GM21737 (cell line): ENCODE measurements at regions not wholly inside any gene's neighbourhood (a gene's known extent, or its start where the extent isn't known, plus 50 kb on each side); places are given as distances from the start of the nearest gene placed in this dataset.

Experiments
- ATAC-seq: cut with Tn5 transposase; IDR thresholded peaks from one replicate; pipeline ENCODE4 v1.9.1; 2021; ENCODE audit warnings: mild to moderate bottlenecking, moderate library complexity; ENCODE audit not compliant: unreplicated experiment

DNA sequence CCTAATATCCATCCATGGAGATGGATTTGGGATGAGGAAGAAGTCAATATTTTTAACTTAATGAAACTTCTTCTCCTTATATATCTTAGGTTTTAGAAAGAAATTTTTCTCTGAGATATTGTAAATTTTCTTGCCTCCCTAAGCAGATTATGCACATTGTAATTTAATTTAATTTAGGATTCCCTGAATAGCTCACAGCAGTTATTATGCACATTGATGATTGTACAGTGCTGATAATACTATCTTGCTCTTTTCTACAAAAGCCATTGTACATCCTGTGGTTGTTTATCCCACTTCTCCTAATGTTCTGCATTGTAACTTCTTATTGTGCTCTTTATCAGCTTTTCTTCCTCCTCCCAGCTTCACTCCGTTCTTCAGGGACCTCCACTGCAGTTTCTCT is 410.4 kb upstream of the WWC1 start:
- ATAC-seq: no peak

DNA sequence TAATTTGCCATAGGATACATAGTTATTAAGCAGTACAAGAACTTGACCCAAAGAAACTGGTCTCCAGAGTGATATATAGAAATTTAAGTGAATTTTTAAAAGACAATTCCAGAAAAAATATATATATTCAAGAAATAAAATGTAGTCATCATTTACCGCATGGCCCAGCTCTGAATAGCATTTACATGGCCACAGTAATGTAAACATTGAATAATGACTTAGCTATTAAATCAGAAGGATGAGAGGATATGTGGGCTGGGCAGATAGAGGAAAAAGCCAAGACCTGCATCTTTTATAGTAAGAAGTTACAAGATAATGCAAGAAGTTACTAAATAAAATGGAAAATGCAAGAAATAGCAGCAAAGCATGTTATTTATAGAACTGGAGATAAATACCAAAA is 405.2 kb upstream of the WWC1 start:
- ATAC-seq: no peak

DNA sequence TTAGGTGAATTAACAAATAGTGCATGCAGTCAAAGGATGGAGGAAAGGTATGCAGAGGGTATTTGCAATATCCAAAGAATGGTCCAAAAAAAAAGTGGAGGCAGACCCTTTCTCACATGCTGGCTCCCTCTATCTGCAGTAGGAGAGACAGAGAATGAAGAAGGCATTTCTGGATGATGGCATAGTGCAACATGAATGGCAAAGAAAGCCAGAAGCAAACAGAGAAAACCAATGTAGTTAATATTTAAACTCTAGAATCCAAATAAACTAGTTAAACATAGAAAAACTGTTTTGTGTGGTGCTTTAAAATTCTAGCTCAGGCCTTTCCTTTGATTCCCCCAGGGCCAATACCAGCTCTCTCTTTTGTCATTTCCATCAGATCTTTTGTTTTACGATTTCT is 403.1 kb upstream of the WWC1 start:
- no peak for ATAC-seq

DNA sequence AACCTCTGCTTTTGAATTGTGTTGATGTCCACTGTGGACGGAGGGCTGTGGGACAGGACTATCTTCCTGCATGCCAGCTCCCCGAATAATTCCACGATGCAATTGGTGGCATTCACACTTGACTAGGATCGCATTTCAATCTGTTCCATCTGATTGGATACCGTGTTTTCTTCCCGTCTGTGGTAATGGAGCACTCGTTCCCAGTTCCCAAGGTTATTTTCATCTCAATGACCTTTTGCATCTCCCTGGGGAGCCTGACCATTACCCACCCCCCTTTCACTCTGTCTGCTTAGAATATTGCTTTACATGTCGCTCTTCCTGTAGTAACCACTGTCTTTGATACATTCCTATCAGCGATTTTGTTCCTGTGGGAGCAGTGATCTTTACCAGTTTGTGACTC is 402.2 kb upstream of the WWC1 start:
- ATAC-seq: no peak

DNA sequence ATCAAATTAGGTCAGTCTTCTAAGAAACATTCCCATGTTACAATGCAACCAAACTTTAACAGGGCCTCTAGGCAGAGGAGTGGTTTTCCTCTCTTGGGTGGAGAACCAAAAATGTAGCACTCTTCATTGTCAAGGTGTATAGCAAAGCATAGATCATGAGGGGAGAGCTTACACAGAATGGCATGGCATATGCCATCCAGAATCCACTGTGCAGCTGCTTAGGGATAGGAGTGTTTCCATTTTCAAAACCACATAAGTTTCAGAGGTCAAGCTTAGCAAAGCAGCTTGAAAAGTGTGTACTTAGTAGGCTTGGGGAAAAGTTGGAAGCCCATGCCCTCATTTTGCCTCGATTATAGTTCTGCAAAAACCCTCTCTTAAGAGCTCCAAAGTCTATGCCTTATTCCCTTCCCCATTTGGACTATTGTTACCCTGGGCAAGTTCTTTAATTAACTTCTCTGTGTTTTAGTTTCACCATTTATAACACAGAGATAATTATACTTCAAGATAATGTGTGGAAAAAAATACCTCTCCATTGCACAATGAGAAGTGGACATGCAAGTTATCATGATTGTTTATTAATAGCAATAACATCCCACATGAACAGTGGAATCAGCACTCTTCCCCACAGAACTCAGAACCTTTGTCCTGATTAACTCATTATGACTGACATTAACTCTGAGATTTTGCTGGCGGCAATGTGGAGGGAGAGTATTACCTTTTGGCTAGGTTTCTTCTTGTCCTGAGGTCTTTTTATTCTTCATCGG is 398.9 kb upstream of the WWC1 start:
- ATAC-seq: no peak

DNA sequence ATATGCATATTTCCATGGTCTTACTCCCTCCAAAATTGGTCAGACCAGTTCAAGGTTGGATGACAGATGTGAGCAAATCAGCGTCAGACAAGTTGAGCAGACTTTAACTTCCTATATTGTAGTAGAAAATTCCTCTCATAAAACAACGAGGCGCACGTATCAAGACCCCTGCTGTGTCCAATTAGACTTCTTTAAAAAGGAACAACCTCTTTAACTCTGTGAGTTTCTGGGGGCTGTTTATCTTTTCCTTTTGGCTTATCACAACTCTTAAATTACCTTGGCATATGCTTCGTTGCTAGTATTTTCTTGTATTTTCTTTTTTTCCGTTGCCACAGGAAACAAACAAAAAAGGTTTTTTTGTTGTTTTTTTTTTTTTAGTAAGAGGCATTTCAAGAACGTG is 398.2 kb upstream of the WWC1 start:
- ATAC-seq: no peak

DNA sequence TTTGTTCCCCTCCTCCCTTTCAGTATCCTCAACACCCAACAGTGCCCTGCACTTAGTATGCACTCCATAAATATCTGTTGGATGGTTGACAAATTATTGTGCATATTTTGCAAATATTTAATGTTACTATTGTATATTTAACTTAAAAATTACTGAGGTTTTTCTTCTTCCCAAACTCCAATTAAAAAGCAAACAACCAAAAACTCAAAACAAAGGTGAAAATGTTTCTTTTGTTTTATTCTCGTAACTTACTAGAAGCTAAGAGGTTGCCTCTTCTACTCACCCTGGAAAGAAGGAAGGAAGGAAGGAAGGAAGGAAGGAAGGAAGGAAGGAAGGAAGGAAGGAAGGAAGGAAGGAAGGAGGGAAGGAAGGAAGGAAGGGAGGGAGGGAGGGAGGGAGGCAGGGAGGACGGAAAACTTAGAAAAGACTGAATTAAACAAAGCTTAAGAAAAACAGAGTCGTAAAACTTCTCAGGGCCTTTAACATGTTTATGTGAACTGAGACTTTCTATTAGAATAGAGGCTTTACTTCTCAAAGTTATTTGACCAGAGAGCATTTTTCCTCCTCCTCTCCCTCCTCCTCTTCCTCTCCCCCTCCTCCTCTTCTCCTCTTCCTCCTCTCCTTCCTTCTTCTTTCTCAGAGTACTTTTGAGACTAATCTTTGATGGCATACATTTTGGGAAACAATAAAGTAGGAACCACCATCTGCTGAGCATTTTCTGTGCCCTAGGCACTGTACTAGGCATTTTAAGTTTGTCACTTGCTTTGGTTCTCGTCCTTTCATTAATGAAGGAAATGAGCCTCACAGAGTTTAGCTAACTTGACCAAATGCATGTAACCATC is 396.6 kb upstream of the WWC1 start:
- ATAC-seq: no peak

DNA sequence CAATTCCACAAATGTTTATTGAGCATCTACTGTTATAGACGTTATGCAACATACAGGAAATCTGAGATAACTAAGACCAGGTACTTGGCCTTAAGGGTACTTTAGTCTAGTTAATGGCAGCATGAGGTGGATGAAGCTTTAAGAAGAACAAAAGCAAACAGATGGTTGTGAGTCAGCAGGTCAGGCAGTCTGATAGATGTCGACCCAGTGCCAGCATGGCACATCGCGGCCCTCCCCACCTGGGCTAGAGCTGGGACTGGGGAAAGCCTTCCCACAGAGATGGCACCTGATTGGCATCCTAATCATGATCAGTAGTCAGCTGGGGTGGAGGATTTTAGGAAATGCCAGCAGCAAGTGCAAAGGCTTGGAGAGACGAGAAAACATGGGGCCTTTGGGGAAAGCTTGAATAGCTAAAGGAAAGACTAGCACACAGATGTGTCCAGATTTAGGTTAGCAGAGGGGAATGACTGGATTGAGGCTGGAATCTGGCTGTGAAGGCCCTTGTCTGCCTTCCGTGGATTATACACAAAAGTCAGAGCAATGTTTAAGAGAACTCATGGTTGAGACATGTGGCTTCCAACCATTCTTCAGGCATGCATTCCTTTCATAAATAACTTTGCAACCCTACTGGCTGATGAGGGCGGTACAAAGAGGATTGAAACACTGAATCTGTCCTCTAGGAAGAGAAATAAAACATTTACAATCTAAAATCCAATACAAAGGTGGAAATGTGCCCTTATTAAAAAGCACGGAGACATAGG is 395.4 kb upstream of the WWC1 start:
- no peak for ATAC-seq

DNA sequence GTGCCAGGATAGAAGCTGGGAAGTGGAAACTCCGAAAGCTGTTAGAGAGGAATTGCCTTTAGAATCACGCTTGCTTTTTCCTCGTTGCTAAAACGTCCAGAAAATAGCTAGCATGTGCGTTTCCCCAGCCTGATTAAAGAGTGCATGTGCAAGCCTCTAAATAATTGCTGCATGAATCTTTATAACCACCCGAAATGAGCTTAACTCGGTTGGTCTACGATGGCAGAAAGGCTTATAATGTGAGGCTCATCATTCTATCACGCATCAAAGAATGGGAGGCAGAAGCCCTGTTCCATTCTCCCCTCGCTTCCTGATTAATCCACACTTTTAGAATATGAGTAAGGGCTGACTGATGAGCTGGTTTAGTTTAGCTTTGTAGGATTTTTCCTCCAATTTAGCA is 394.6 kb upstream of the WWC1 start:
- ATAC-seq: no peak

DNA sequence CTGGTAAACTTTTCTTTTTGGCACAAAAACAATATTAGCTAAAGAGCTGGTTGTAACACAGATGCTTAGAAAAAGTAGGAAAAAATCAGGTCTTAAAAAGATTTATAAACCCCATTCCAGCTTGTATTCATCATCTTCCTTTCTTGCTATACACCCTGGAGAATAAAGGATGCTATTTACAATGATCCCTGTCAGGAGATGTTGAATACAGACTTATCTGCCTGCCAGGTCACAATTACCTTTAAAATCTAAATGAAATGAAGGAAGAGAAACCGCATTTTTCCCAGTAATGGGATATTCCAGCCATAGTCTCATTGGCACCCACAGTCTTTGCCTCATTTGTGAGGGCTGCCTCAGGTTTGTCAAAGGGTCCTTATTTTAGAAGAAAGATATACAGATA is 394.1 kb upstream of the WWC1 start:
- ATAC-seq: no peak

DNA sequence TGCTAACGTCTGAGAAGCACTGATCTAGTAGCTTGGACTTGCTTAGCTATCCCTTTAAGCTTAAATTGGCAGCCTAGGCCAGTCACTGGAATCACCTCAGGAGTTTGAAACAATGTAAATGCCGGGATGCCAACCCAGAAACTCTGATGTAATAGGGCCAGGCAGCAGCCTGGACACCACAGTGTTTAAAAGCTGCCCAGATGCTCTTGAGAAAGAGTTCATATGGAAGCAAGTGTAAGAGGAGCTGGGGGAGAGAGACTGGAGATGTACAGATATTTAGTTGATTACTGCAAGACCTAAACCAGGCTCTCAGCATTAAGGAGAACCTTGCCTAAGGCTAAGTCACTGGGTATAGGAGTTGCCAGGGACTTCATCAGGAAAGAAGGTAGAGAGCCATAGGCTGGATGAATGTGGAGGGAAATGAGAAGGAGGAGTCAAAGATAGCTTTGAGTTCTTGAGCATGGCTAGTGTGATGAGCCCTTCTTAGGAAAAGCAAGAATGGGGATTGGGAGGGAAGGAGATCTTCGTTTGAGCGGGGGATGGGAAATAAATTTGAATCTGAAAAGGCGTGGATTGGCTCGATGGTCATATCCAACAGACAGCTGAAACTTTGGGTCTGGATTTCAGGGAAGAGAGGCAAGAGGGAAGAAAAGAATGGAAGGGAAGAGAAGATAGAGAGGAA is 392.9 kb upstream of the WWC1 start:
- no peak for ATAC-seq

DNA sequence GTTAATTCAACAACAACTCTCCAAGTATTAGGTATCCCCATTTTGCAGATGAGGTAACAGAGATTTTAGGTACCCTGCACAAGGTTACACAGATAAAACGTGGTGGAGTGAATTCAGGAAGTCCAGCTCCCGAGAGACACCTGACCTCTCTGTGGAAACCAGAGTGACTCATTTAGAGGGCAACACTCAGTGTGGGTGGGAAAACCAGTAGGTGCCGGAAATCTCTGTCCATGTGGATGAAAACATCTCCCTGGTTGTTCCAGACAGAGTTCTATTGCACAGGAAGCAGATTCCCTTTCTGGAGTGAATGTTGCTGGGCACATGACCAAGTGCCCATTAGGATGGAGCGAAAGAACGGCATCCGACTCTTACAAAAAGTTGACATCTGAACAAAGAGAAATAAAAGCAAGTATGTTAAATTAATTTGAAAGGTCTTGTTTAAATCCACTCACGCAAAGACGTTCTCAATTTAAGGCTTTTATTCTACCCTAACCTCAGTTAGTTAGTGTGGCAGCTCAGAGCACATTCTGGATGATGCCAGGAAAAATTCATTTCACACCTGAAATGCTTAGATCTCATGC is 391.9 kb upstream of the WWC1 start:
- ATAC-seq: no peak

DNA sequence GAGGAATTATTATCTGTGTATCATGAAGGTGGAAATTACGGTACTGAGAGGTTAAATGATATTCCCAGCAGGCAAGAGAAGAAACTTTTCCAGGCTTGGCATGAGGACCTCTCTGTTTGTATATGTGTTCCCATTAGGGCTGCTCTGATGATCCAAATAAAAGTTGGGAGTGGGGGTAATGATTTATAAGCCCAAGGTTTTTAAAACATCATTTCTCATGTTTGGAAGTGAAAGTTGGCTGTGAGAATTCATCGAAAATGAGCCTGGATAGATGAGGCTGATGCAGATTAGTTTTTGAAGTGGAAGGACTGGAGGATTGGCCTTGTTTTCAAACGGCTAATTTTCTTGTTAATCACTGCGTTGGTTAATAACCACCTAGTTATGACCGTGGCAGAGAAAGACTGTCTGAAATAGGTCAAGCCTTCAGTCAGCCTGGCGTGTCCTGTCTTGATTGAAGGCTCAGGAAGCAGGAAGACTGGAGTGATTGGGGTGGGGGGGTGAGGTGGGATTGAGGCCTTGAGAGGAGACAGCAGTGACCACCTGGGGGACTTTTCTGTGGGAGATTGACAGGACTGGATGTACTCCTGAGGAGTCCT is 391.0 kb upstream of the WWC1 start:
- ATAC-seq: no peak

DNA sequence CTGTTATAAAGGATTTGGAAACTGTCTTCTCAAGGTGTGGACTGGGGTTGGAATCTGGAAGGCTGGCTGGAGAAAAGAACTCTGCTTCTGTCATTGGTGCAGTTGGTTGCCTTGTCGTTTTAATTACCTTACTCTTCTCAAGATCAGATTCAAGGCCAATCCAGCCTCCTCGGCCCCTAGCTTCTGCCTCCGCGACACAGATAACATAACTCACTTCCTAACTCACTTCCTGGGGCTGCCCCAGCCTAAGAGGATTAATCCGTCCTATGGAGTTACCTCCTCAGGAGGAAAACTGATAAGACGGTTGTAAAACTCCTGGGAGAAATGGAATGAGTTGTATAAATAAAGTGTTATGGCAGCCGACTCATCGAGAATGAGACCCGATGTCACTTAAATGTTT is 389.1 kb upstream of the WWC1 start:
- no peak for ATAC-seq

DNA sequence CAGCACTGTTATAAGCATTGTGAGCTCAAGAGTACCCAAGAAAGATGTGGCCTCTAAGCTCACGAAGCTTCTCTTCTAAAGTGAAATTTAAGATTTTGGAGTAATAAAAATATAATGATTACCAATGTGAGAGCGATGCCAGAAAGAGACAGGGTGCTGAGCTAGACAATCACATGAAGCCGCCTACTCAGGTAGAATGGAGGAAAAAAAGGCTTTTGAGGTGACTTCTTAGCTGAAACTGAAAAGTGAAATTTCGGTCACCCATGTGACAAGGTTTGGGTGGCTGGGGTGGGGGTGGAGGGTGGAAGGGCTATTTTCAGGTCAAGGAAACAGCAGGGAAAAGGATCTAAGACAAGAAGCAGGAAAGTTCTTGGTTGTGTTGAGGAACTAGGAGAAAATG is 388.2 kb upstream of the WWC1 start:
- ATAC-seq: no peak

DNA sequence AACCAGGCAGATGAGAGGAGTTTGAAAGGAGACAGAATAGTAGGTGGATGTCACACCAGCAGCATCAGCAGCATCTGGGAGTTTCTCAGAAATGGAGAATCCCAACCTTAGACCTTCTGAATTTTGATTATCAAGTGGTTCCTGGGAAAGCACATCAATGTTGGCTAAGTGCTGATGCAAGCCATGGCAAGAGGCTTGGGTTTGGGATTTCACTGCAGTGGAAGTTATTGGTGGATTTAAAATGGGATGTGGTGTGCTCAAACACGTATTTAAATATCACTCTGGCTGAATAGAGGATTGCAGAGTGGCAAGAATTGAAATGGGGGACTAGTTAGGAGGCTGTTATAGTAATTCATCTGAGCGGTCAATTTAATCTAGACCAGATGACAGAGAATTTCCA is 387.8 kb upstream of the WWC1 start:
- ATAC-seq: no peak

DNA sequence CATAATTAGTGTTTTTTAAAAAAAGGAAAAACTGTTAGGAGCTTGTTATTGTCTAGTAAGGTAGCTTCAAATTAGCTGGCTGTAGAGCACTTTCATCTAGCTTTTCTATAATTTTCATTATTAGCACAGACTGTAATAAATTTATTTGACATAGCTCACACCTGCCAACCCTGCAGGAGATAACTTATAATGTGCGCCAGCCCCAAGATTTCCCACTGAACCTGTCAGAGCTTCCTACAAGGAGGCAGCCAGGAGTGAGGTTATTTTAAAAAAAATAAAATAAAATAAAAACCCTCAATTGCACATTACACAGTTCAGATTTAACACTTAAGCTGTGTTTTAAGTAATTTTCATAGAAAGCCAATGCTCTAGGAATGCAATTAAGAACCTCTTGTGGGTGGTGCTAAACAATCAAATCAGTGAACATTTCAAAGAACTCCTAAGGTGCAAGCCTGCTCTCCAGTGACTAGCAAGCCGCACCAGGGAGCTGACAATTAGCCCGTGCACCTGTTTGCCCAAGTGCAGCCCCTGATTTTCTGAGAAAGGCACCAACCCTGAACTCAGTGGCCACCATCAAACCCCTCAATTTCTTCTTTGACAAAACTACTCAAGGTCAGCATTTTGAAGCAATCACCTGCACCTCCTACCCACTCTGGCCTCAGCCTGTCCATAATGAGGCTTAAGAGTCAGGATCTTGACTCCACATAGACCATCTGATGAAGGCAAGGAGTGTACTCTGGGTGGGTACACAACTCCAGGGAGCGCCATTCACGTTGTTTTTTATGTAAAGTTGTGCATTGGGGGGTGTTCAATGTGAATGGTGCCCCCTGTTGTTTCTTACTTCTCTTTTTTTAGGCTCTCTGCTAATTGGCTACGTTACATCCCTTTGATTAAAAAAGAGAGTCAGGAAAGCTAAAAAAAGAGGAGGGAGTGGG is 385.3 kb upstream of the WWC1 start:
- ATAC-seq: no peak

DNA sequence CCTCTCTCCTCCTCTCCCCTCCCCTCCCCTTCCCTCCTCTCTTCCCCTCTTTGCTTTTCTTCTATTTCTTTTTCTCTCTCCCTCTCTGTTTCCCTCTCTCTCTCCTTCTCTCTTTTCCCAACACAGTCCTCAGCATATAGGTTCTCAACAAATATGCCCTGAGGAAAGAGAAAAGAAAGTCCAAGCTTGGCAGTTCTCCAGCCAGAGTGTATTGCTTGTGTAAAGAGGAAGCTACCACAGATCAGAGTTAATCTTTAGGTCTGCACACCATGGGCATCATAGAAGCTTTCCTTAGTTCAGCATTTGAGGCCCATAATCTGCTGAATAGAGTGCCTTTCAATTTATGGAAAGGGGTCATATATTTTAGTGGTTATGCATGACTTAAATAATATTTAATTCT is 382.8 kb upstream of the WWC1 start:
- ATAC-seq: no peak

DNA sequence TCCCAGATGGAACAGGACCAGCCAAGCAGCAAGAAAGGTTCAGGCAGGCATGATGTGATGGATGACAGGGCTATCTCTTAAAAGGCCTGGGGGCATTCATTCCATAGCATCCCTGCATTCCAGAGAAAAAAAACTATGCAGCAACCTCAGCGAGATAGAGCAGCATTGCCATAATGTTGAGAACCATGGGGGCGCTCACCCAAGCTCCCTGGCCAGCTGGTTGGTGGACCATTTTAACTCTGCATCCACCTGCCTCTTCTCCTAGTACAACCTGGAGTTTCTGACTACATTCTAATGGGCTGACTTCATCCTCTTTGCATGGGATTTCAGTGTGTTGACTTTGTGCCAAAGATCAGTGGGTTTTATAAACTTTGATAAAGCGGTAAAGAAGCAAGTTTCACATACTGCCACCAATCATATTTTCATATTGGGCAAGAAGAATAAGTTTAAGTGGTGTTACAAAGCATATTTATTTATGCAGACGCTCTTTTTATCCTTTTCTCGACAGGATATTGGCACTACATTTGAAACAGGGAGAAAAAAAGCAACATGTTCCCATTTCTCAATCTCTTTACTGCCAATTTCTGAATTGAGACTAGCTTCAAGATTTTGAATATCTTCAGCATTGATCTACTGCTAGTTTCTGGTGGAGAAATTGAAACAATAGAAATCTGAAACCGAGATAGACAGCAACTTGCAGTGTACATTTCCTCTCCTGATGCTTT is 378.3 kb upstream of the WWC1 start:
- ATAC-seq: no peak
